Endothelial cell of umbilical vein (primary cell): ENCODE measurements at regions not wholly inside any gene's neighbourhood (a gene's known extent, or its start where the extent isn't known, plus 50 kb on each side); places are given as distances from the start of the nearest gene placed in this dataset.

Experiments
- BruUV-seq: library from RNA; stranded (reverse); fragments of 400-500 nt; replicated peaks from 2 replicates; lab custom pipeline; 2021; lab: Mats Ljungman, UMichigan
- CTCF ChIA-PET: fragments of 300-600, 350-600 bp; sonication (Branson Sonifier 250); formaldehyde crosslinking; loops from one replicate; lab custom pipeline; 2021; ENCODE audit warnings: antibody characterized with exemption, inconsistent platforms; lab: Charles Lee
- POLR2A ChIA-PET: fragments of 300-600, 350-600 bp; sonication (Branson Sonifier 250); formaldehyde crosslinking; loops from one replicate; lab custom pipeline; 2021; ENCODE audit warnings: antibody characterized with exemption, inconsistent platforms; lab: Charles Lee
- DNase-seq: peaks from one replicate; pipeline ENCODE4 v3.0.0-alpha.2; 2011; ENCODE audit warnings: low read depth, low spot score
- FAIRE-seq: peaks from 2 replicates; lab custom pipeline; 2011; peaks lifted over from hg19 to GRCh38; lab: Jason Lieb, UNC
- H2AFZ ChIP-seq: 2 replicates; pipeline ENCODE4 v1.6.0; 2012; ENCODE audit warnings: low read depth, low read length, control low read depth, inconsistent platforms
- H3K27ac ChIP-seq: 2 replicates; pipeline ENCODE4 v1.5.1; 2011; ENCODE audit warnings: low read depth, mild to moderate bottlenecking, control low read depth, low read length, moderate library complexity; ENCODE audit not compliant: insufficient read depth
- H3K27me3 ChIP-seq, 2 experiments: 2 replicates each; pipeline versions ENCODE4 v1.6.0 to v1.6.1; 2011; ENCODE audit warnings: low read length in 2 of 2, mixed read lengths in 1 of 2; ENCODE audit not compliant: control insufficient read depth in 2 of 2, insufficient read depth in 2 of 2
- H3K36me3 ChIP-seq, 2 experiments: 2 replicates in 1 of 2; 3 replicates in 1 of 2; pipeline ENCODE4 v1.5.1; 2011; ENCODE audit warnings: low read length in 2 of 2, mild to moderate bottlenecking in 1 of 2, moderate library complexity in 1 of 2; ENCODE audit not compliant: control insufficient read depth in 2 of 2, insufficient read depth in 2 of 2; ENCODE audit errors: extremely low read depth in 1 of 2
- H3K4me1 ChIP-seq: 3 replicates; pipeline ENCODE4 v1.5.1; 2011; ENCODE audit warnings: mild to moderate bottlenecking, low read length; ENCODE audit not compliant: control insufficient read depth, insufficient read depth; ENCODE audit errors: extremely low read depth
- H3K4me2 ChIP-seq: 2 replicates; pipeline ENCODE4 v1.6.1; 2011; ENCODE audit warnings: low read length, control low read depth, mixed read lengths; ENCODE audit not compliant: insufficient read depth
- H3K4me3 ChIP-seq, 3 experiments: fragments of 200-600 bp in 1 of 3; sonication (generic), shearing (Covaris generic) in 1 of 3; replicated peaks in 1 of 3; 2 replicates each; pipeline ENCODE4 v1.5.1; 2011 to 2016; ENCODE audit warnings: control low read depth in 3 of 3, low read length in 3 of 3, mild to moderate bottlenecking in 2 of 3, inconsistent platforms in 1 of 3, low read depth in 1 of 3, moderate library complexity in 1 of 3; ENCODE audit not compliant: insufficient read depth in 1 of 3
- H3K79me2 ChIP-seq: 2 replicates; pipeline ENCODE4 v1.6.0; 2012; ENCODE audit warnings: low read length, inconsistent platforms; ENCODE audit not compliant: control insufficient read depth, insufficient read depth
- H3K9ac ChIP-seq: replicated peaks from 2 replicates; pipeline ENCODE3; 2011; ENCODE audit warnings: low read length, control low read depth; ENCODE audit not compliant: insufficient read depth; ENCODE audit errors: extremely low read depth
- H3K9me1 ChIP-seq: replicated peaks from 3 replicates; pipeline ENCODE4 v1.6.0; 2011; ENCODE audit warnings: mild to moderate bottlenecking, low read length; ENCODE audit not compliant: control insufficient read depth, insufficient read depth; ENCODE audit errors: extremely low read depth
- H3K9me3 ChIP-seq: replicated peaks from 2 replicates; pipeline ENCODE4 v1.5.1; 2012; ENCODE audit warnings: low read length, inconsistent platforms; ENCODE audit not compliant: control insufficient read depth, insufficient read depth
- H4K20me1 ChIP-seq: replicated peaks from 2 replicates; pipeline ENCODE3; 2011; ENCODE audit warnings: mild to moderate bottlenecking, low read length; ENCODE audit not compliant: control insufficient read depth, insufficient read depth; ENCODE audit errors: extremely low read depth
- CTCF ChIP-seq, 2 donors: IDR thresholded peaks; 1 replicate in 1 of 2; 2 replicates in 1 of 2; pipeline ENCODE4 v1.5.1; 2011; ENCODE audit warnings: low read length in 2 of 2, mild to moderate bottlenecking in 2 of 2, moderate library complexity in 2 of 2, control low read depth in 1 of 2, inconsistent platforms in 1 of 2, low read depth in 1 of 2; ENCODE audit not compliant: insufficient read depth in 1 of 2; ENCODE audit errors: extremely low read depth in 1 of 2
- EZH2 ChIP-seq: IDR thresholded peaks from 2 replicates; pipeline ENCODE4 v1.6.1; 2012; ENCODE audit warnings: borderline replicate concordance, low read depth, mild to moderate bottlenecking, moderate library complexity, low read length, inconsistent platforms; ENCODE audit not compliant: severe bottlenecking
- FOS ChIP-seq: IDR thresholded peaks from 2 replicates; pipeline ENCODE4 v1.6.1; 2011; ENCODE audit warnings: mild to moderate bottlenecking, low read length, moderate library complexity, borderline replicate concordance; ENCODE audit not compliant: insufficient read depth
- GATA2 ChIP-seq: IDR thresholded peaks from 2 replicates; pipeline ENCODE4 v1.7.0; 2011; ENCODE audit warnings: low read depth, mild to moderate bottlenecking, moderate library complexity, mixed read lengths, low read length; ENCODE audit not compliant: insufficient read length, insufficient read depth
- JUN ChIP-seq: IDR thresholded peaks from 2 replicates; pipeline ENCODE4 v1.6.1; 2011; ENCODE audit warnings: borderline replicate concordance, low read depth; ENCODE audit not compliant: insufficient read length, insufficient read depth
- MAX ChIP-seq: IDR thresholded peaks from 2 replicates; pipeline ENCODE4 v1.6.1; 2011; ENCODE audit not compliant: insufficient read depth, insufficient read length
- MYC ChIP-seq: IDR thresholded peaks from one replicate; pipeline ENCODE4 v1.6.1; 2011; ENCODE audit warnings: mild to moderate bottlenecking, low read depth, low read length
- POLR2AphosphoS5 ChIP-seq: IDR thresholded peaks from 2 replicates; pipeline ENCODE4 v1.6.1; 2012; ENCODE audit warnings: low read depth, mild to moderate bottlenecking, control low read depth, low read length, moderate library complexity; ENCODE audit not compliant: insufficient read depth
- dilution Hi-C: fragments of 300-500 bp; cut with MboI; formaldehyde crosslinking; loops from one replicate; pipeline ENCODE4 v1.15.0; 2019; ENCODE audit warnings: low sequenced_read_pairs; ENCODE audit not compliant: extremely low pct_ligation_motif_present
- intact Hi-C: fragments of 100-400 bp; cut with micrococcal nuclease; formaldehyde crosslinking; loops from one replicate; pipeline ENCODE4 v1.10.0; 2022

- Histone ChIP-seq H3K36me3 (no peaks in the 10 kb centered on the region), H3K4me2 (no peak overlapping the region), H3K9me3 (no peaks in the 10 kb centered on the region), H4K20me1 (no peaks in the 10 kb centered on the region), H3K9me1 (no peaks in the 10 kb centered on the region), H3K27me3 (no peaks in the 10 kb centered on the region), H3K9ac (no peak overlapping the region), H3K79me2 (no peaks in the 10 kb centered on the region), H3K4me1 (no peaks in the 10 kb centered on the region), H2AFZ (no peak overlapping the region), H3K27ac (no peak overlapping the region), H3K4me3 (no peak overlapping the region)
- FAIRE-seq (no peak), DNase-seq (no peak)
- intact Hi-C loops (no loop called here), dilution Hi-C loops (no loop called here)
- no TSS peak for BruUV-seq
- ChIA-PET CTCF (no interaction called here), POLR2A (no interaction called here)
- TF ChIP-seq MYC: no peak
Observed at GRCh38 chr18:51400721-51401120, 203.2 kb upstream of the MEX3C start.

- Histone ChIP-seq H3K4me1 (no peaks in the 10 kb centered on the region), H3K9ac (no peak overlapping the region), H3K4me2 (no peak overlapping the region), H3K27ac (no peak overlapping the region), H3K9me3 (no peaks in the 10 kb centered on the region), H2AFZ (no peak overlapping the region), H3K27me3 (no peaks in the 10 kb centered on the region), H3K4me3 (no peak overlapping the region), H3K79me2 (no peaks in the 10 kb centered on the region), H4K20me1 (no peaks in the 10 kb centered on the region), H3K9me1 (no peaks in the 10 kb centered on the region), H3K36me3 (no peaks in the 10 kb centered on the region)
- POLR2A ChIA-PET: no interaction called here
- no peak for DNase-seq
- dilution Hi-C loops: no loop called here
- no TSS peak for BruUV-seq
- intact Hi-C loops: no loop called here
- no peak for FAIRE-seq
- TF ChIP-seq GATA2: no peak
- TF ChIP-seq FOS: no peak
- no peak for TF ChIP-seq EZH2
- no peak for TF ChIP-seq JUN
- TF ChIP-seq CTCF (IDR thresholded peaks at IDR 0.05; ENCODE audit: extremely low read depth in 1 of 2, insufficient read depth in 1 of 2, low read depth in 1 of 2, low read length in 2 of 2): no peak
- TF ChIP-seq MAX: no peak
- TF ChIP-seq POLR2AphosphoS5: no peak
- CTCF ChIA-PET: no interaction called here
Observed at GRCh38 chr18:51401912-51402311, 204.4 kb upstream of the MEX3C start.
